H1 (cell line): ENCODE measurements at regions not wholly inside any gene's neighbourhood (a gene's known extent, or its start where the extent isn't known, plus 50 kb on each side); places are given as distances from the start of the nearest gene placed in this dataset.

ENCODE experiments used
- CTCF ChIA-PET: fragments of 300-600 bp; sonication (Branson Sonifier 250); formaldehyde crosslinking; loops from one replicate; lab custom pipeline; 2021; ENCODE audit not compliant: partially characterized antibody; lab: Charles Lee
- POLR2A ChIA-PET: fragments of 300-600 bp; sonication (Branson Sonifier 250); formaldehyde crosslinking; loops from one replicate; lab custom pipeline; 2021; ENCODE audit warnings: inconsistent platforms; ENCODE audit not compliant: partially characterized antibody; lab: Charles Lee
- DNase-seq, 2 experiments: peaks; one replicate each; pipeline versions ENCODE4 v3.0.0 to v3.0.0-alpha.2; 2010 to 2022; ENCODE audit warnings: low spot score in 2 of 2, low read depth in 1 of 2, mixed read lengths in 1 of 2
- FAIRE-seq: peaks from 2 replicates; lab custom pipeline; 2011; peaks lifted over from hg19 to GRCh38; lab: Jason Lieb, UNC
- H2AFZ ChIP-seq: 2 replicates; pipeline ENCODE4 v1.8.1; 2012; ENCODE audit warnings: low read length, inconsistent platforms
- H2AK5ac ChIP-seq: 2 replicates; pipeline ENCODE4 v1.6.1; 2013; ENCODE audit warnings: low read depth, low read length
- H2BK120ac ChIP-seq: replicated peaks from 2 replicates; pipeline ENCODE3; 2013; ENCODE audit warnings: low read depth, low read length, inconsistent platforms
- H2BK12ac ChIP-seq: 2 replicates; pipeline ENCODE4 v1.6.1; 2013; ENCODE audit warnings: low read depth, low read length
- H2BK15ac ChIP-seq: 2 replicates; pipeline ENCODE4 v1.6.1; 2013; ENCODE audit warnings: low read length
- H2BK20ac ChIP-seq: 2 replicates; pipeline ENCODE4 v1.6.1; 2013; ENCODE audit warnings: low read length
- H2BK5ac ChIP-seq: 2 replicates; pipeline ENCODE4 v1.6.1; 2013; ENCODE audit warnings: low read depth, low read length
- H3K14ac ChIP-seq: 2 replicates; pipeline ENCODE4 v1.6.1; 2013; ENCODE audit warnings: inconsistent platforms; ENCODE audit not compliant: insufficient read length
- H3K18ac ChIP-seq: 2 replicates; pipeline ENCODE4 v1.6.1; 2013; ENCODE audit warnings: low read length; ENCODE audit errors: extremely low read depth
- H3K23ac ChIP-seq: 2 replicates; pipeline ENCODE4 v1.6.1; 2013; ENCODE audit warnings: inconsistent platforms; ENCODE audit not compliant: insufficient read length
- H3K23me2 ChIP-seq: 2 replicates; pipeline ENCODE4 v1.6.1; 2013; ENCODE audit warnings: low read depth, low read length
- H3K27ac ChIP-seq: 2 replicates; pipeline ENCODE4 v1.6.1; 2011; ENCODE audit warnings: low read depth, low read length, inconsistent platforms
- H3K27me3 ChIP-seq, 4 experiments: replicated peaks in 1 of 4; 1 replicate in 1 of 4; 2 replicates in 3 of 4; pipeline versions ENCODE4 v1.6.1 to v1.8.1; 2011 to 2013; ENCODE audit warnings: low read length in 3 of 4, mild to moderate bottlenecking in 3 of 4, inconsistent platforms in 2 of 4, mixed read lengths in 2 of 4, moderate library complexity in 1 of 4; ENCODE audit not compliant: control insufficient read depth in 3 of 4, insufficient read depth in 3 of 4; ENCODE audit errors: extremely low read depth in 1 of 4
- H3K36me3 ChIP-seq, 4 experiments: 2 replicates each; pipeline versions ENCODE4 v1.6.1 to v1.8.1; 2011 to 2013; ENCODE audit warnings: mild to moderate bottlenecking in 4 of 4, low read length in 3 of 4, moderate library complexity in 2 of 4, control low read depth in 1 of 4, inconsistent platforms in 1 of 4; ENCODE audit not compliant: insufficient read depth in 4 of 4, control insufficient read depth in 2 of 4
- H3K4ac ChIP-seq: replicated peaks from 2 replicates; pipeline ENCODE3; 2013; ENCODE audit warnings: low read length, low read depth, mixed read lengths, inconsistent platforms; ENCODE audit not compliant: insufficient read length
- H3K4me1 ChIP-seq, 4 experiments: replicated peaks in 1 of 4; 1 replicate in 1 of 4; 2 replicates in 3 of 4; pipeline versions ENCODE4 v1.6.1 to v1.8.1; 2011 to 2013; ENCODE audit warnings: low read length in 3 of 4, inconsistent platforms in 2 of 4, mixed read lengths in 1 of 4; ENCODE audit not compliant: insufficient read depth in 4 of 4, control insufficient read depth in 3 of 4
- H3K4me2 ChIP-seq, 2 experiments: 2 replicates each; pipeline versions ENCODE4 v1.6.1 to v1.8.1; 2011 to 2013; ENCODE audit warnings: low read depth in 2 of 2, low read length in 2 of 2, control low read depth in 1 of 2, inconsistent platforms in 1 of 2, mild to moderate bottlenecking in 1 of 2; ENCODE audit not compliant: insufficient read depth in 1 of 2
- H3K4me3 ChIP-seq, 4 experiments: fragments of 200-600, 300-600 bp in 1 of 4; sonication (generic), shearing (Covaris generic), sonication (Bioruptor Twin) in 1 of 4; 2 replicates each; pipeline versions ENCODE4 v1.5.1 to v1.8.1; 2011 to 2016; ENCODE audit warnings: low read length in 4 of 4, low read depth in 3 of 4, control low read depth in 2 of 4, inconsistent platforms in 2 of 4, mild to moderate bottlenecking in 2 of 4, mixed read lengths in 1 of 4, moderate library complexity in 1 of 4; ENCODE audit not compliant: insufficient read depth in 2 of 4; ENCODE audit errors: extremely low read depth in 1 of 4
- H3K56ac ChIP-seq: replicated peaks from 2 replicates; pipeline ENCODE3; 2013; ENCODE audit warnings: low read depth, mild to moderate bottlenecking, mixed read lengths, low read length, inconsistent platforms; ENCODE audit not compliant: insufficient read length
- H3K79me1 ChIP-seq: 2 replicates; pipeline ENCODE4 v1.6.1; 2013; ENCODE audit warnings: low read depth, low read length, control low read depth
- H3K79me2 ChIP-seq, 2 experiments: 2 replicates each; pipeline versions ENCODE4 v1.6.1 to v1.8.1; 2012 to 2013; ENCODE audit warnings: low read length in 2 of 2, mild to moderate bottlenecking in 2 of 2, inconsistent platforms in 1 of 2; ENCODE audit not compliant: insufficient read depth in 2 of 2, control insufficient read depth in 1 of 2
- H3K9ac ChIP-seq, 4 experiments: replicated peaks in 1 of 4; 1 replicate in 1 of 4; 2 replicates in 3 of 4; pipeline versions ENCODE4 v1.6.1 to v1.8.1; 2011 to 2013; ENCODE audit warnings: low read depth in 3 of 4, low read length in 3 of 4, control low read depth in 2 of 4, mild to moderate bottlenecking in 2 of 4, moderate library complexity in 2 of 4, inconsistent platforms in 1 of 4; ENCODE audit errors: extremely low read depth in 1 of 4
- H3K9me3 ChIP-seq, 2 experiments: 2 replicates each; pipeline versions ENCODE4 v1.6.1 to v1.8.1; 2012 to 2013; ENCODE audit warnings: mild to moderate bottlenecking in 2 of 2, moderate library complexity in 2 of 2, control low read depth in 1 of 2, inconsistent platforms in 1 of 2, low read depth in 1 of 2, low read length in 1 of 2, mixed read lengths in 1 of 2; ENCODE audit not compliant: insufficient read depth in 2 of 2
- H4K20me1 ChIP-seq, 2 experiments: replicated peaks in 1 of 2; 2 replicates each; pipeline versions ENCODE3 to v1.8.1; 2011 to 2013; ENCODE audit warnings: inconsistent platforms in 2 of 2, low read length in 2 of 2, mild to moderate bottlenecking in 1 of 2; ENCODE audit not compliant: insufficient read depth in 2 of 2, control insufficient read depth in 1 of 2
- H4K5ac ChIP-seq: 2 replicates; pipeline ENCODE4 v1.6.1; 2013; ENCODE audit warnings: low read length, low read depth, mixed read lengths, inconsistent platforms; ENCODE audit not compliant: insufficient read length
- H4K8ac ChIP-seq: 2 replicates; pipeline ENCODE4 v1.8.0; 2013; ENCODE audit warnings: mild to moderate bottlenecking, moderate library complexity, low read length, inconsistent platforms; ENCODE audit not compliant: insufficient read depth; ENCODE audit errors: extremely low read depth
- H4K91ac ChIP-seq: replicated peaks from 2 replicates; pipeline ENCODE3; 2013; ENCODE audit warnings: low read length, mixed read lengths, inconsistent platforms; ENCODE audit not compliant: insufficient read length
- BRCA1 ChIP-seq: IDR thresholded peaks from 2 replicates; pipeline ENCODE4 v1.6.1; 2012; ENCODE audit warnings: low read depth, low read length, improper control_type of control experiment
- WGBS, 2 experiments: shearing (Covaris generic) in 1 of 2; methylation state at CpG; one replicate each; pipeline versions ENCODE4 v1.1.6 to v1.1.7; 2013 to 2015; ENCODE audit warnings: low lambda C conversion rate in 2 of 2, mixed read lengths in 2 of 2, inconsistent platforms in 1 of 2, low coverage in 1 of 2, missing lambda C conversion rate in 1 of 2; ENCODE audit not compliant: insufficient replicate concordance in 2 of 2, insufficient coverage in 1 of 2, insufficient read length in 1 of 2; ENCODE audit errors: extremely low coverage in 1 of 2, missing lambda C conversion rate in 1 of 2; 5-methylcytosine and 5-hydroxymethylcytosine counted together

- Histone ChIP-seq H3K56ac (no peak overlapping the region), H3K4me2 (no peak overlapping the region), H3K4ac (no peak overlapping the region), H2BK120ac (no peak overlapping the region), H3K9me3 (no peaks in the 10 kb centered on the region), H2AK5ac (no peak overlapping the region), H2AFZ (no peak overlapping the region), H2BK20ac (no peak overlapping the region), H2BK5ac (no peak overlapping the region), H4K91ac (no peak overlapping the region), H3K9ac (no peak overlapping the region), H3K23ac (no peak overlapping the region), H3K4me3 (no peak overlapping the region), H2BK12ac (no peak overlapping the region), H3K79me1 (no peaks in the 10 kb centered on the region), H3K18ac (no peak overlapping the region), H4K5ac (no peak overlapping the region), H3K79me2 (no peaks in the 10 kb centered on the region), H3K27me3 (peaks cover 0 to 1% (median 0%) of the 10 kb centered on the region in 4 experiments; a peak in 1 of 7 replicates), H3K23me2 (no peaks in the 10 kb centered on the region), H4K20me1 (no peaks in the 10 kb centered on the region), H3K36me3 (no peaks in the 10 kb centered on the region), H2BK15ac (no peak overlapping the region), H3K27ac (no peak overlapping the region), H3K14ac (no peak overlapping the region), H3K4me1 (no peaks in the 10 kb centered on the region), H4K8ac (no peak overlapping the region)
- ChIA-PET POLR2A (no interaction called here), CTCF (no interaction called here)
- no peak for TF ChIP-seq BRCA1
- WGBS, 2 experiments, result 82% methylated on average over 2 of the region's 2 CpGs; no CpG with 5 or more reads in 1 of the 2 experiments
- FAIRE-seq (no peak), DNase-seq (no peak)
Measured at GRCh38 chr18:27250471-27250870, 65.4 kb upstream of the CHST9 start.
